ENCODE measurements at regions not wholly inside any gene's neighbourhood (a gene's known extent, or its start where the extent isn't known, plus 50 kb on each side); places are given as distances from the start of the nearest gene placed in this dataset.

- DNase-seq (ENCODE audit: low spot score): no peak
These were observed 1067.0 kb upstream of the LRRTM3 start for GRCh38 chr10:65858841-65859240.

DNA sequence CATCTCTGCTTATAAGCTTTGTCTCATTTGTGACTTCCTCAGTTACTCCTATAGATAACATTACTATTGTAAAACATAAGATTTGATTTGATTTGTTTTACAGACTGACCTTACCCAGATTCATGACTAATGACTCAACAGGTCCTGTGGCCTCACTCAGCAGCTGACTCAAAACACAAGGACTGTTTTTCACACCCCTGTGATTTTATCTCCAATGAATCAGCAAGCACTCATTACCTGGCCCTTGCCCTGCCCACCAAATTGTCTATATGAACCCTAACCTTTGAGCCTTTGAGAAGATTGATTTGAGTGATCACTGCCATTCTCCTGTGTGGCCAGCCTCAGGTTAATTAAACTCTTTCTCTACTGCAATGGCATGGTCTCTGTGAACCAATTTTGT is 1064.6 kb upstream of the LRRTM3 start:
- no peak for DNase-seq (ENCODE audit: low spot score)

All from AG08395 (cell line).